ENCODE measurements at regions not wholly inside any gene's neighbourhood (a gene's known extent, or its start where the extent isn't known, plus 50 kb on each side); places are given as distances from the start of the nearest gene placed in this dataset.

- DNase-seq, result no peak
- Histone ChIP-seq H3K4me3 (no peak overlapping the region), H3K36me3 (no peaks in the 10 kb centered on the region), H3K27me3 (no peaks in the 10 kb centered on the region), H3K9me3 (no peaks in the 10 kb centered on the region)
Measured at GRCh38 chr2:222146488-222146887, 152.3 kb downstream of the PAX3 start.

DNA sequence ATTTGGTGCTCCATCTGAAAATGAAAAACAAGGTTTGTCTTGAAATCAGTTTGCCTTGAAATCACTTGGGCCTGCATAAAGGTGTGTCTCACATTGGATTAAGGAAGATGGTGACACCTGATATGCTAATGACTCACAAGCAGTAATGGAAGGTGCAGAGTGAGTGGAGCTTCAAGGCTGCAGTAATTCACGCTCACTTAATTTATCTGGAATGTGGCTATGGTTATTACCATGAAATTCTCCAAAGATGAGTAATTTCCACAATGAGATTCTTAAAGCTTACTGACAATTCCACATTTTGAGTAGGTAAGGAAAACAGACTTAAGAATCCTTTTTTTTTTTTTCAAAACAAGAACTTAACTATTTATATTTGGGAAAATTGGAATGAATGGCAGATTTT is 156.8 kb downstream of the PAX3 start:
- Histone ChIP-seq H3K36me3 (no peaks in the 10 kb centered on the region), H3K4me3 (no peak overlapping the region), H3K27me3 (no peaks in the 10 kb centered on the region; the same call in 1 of the 2 replicates), H3K9me3 (no peaks in the 10 kb centered on the region)
- no peak for DNase-seq

GRCh38 chr2:222136106-222136630 is 162.6 kb downstream of the PAX3 start:
- H3K9me3 ChIP-seq, result no peaks in the 10 kb centered on the region
- no peak for DNase-seq
- H3K27me3 ChIP-seq, result peaks cover 14% of the 10 kb centered on the region
- H3K4me3 ChIP-seq, result no peak overlapping the region
- H3K36me3 ChIP-seq, result no peaks in the 10 kb centered on the region

- H3K4me3 ChIP-seq, result no peak overlapping the region
Measured at GRCh38 chr2:222134654-222135053, 164.1 kb downstream of the PAX3 start.

GRCh38 chr2:222133897-222134296 is 164.9 kb downstream of the PAX3 start:
- Histone ChIP-seq H3K4me3 (no peak overlapping the region), H3K9me3 (no peaks in the 10 kb centered on the region), H3K36me3 (no peaks in the 10 kb centered on the region), H3K27me3 (peaks cover 17% of the 10 kb centered on the region)
- DNase-seq, result no peak

More at GRCh38 chr2:222134654-222135053, 164.1 kb downstream of the PAX3 start:
- Histone ChIP-seq H3K27me3 (peaks cover 17% of the 10 kb centered on the region), H3K9me3 (no peaks in the 10 kb centered on the region), H3K36me3 (no peaks in the 10 kb centered on the region)
- no peak for DNase-seq

DNA sequence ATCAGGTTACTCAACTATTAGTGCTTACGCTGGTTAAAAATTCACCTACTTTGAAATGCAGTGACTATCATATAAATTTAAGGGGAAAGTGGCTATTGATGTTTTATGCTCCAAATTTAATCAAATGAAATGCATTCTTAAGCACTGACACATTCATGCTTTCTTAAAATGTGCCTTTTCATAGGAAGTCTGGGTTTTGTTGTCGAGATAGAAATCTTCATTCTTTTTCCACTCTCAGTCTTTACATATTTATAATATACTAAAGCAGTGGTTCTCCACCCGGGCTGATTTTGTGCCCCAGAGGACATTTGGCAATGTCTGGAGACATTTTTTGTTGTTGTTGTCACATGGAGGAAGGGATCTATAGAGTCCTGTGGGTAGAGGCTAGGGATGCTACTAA is 167.9 kb downstream of the PAX3 start:
- no peaks in the 10 kb centered on the region for H3K36me3 ChIP-seq
- no peak for DNase-seq
- no peak overlapping the region for H3K4me3 ChIP-seq

GRCh38 chr2:222127660-222128059 is 171.1 kb downstream of the PAX3 start:
- Histone ChIP-seq H3K36me3 (no peaks in the 10 kb centered on the region), H3K27me3 (peaks cover 9% of the 10 kb centered on the region; the same call in 1 of the 2 replicates), H3K9me3 (no peaks in the 10 kb centered on the region), H3K4me3 (no peak overlapping the region)
- DNase-seq, result peak; percentile 17

More for the DNA sequence above, 167.9 kb downstream of the PAX3 start:
- Histone ChIP-seq H3K27me3 (peaks cover 15% of the 10 kb centered on the region; the same call in 1 of the 2 replicates), H3K9me3 (no peaks in the 10 kb centered on the region)

DNA sequence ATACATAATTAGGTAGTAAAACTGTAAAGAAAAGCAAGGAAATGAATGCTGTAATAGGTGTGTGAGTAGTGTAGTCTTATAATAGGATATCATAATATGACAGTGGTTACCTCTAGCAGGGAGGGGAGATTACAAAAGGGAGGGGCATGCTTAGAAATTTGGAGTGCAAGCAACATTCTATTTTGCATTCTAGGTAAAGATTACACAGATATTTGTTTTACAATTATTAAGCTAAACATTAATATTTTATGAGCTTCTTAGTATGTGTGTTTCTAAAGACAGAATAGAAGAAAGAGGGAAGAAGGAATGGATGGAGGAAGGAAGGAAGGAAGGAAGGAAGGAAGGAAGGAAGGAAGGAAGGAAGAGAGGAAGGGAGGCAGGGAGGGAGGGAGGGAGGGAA is 177.9 kb downstream of the PAX3 start:
- Histone ChIP-seq H3K4me3 (no peak overlapping the region), H3K27me3 (no peaks in the 10 kb centered on the region; the same call in none of the 2 replicates), H3K9me3 (no peaks in the 10 kb centered on the region), H3K36me3 (no peaks in the 10 kb centered on the region)
- DNase-seq, result no peak

- Histone ChIP-seq H3K4me3 (no peak overlapping the region), H3K9me3 (no peaks in the 10 kb centered on the region), H3K27me3 (peaks cover 2% of the 10 kb centered on the region), H3K36me3 (no peaks in the 10 kb centered on the region)
- DNase-seq, result no peak
Measured at GRCh38 chr2:222115296-222115695, 183.5 kb downstream of the PAX3 start.

GRCh38 chr2:222108957-222109585 is 189.7 kb downstream of the PAX3 start:
- H3K9me3 ChIP-seq, result no peaks in the 10 kb centered on the region
- no peak overlapping the region for H3K4me3 ChIP-seq
- H3K36me3 ChIP-seq, result no peaks in the 10 kb centered on the region
- no peak for DNase-seq
- H3K27me3 ChIP-seq, result peaks cover 12% of the 10 kb centered on the region; the same call in 1 of the 2 replicates

GRCh38 chr2:222108497-222108896 is 190.3 kb downstream of the PAX3 start:
- no peak for DNase-seq
- Histone ChIP-seq H3K4me3 (no peak overlapping the region), H3K9me3 (no peaks in the 10 kb centered on the region), H3K27me3 (peaks cover 18% of the 10 kb centered on the region), H3K36me3 (no peaks in the 10 kb centered on the region)

DNA sequence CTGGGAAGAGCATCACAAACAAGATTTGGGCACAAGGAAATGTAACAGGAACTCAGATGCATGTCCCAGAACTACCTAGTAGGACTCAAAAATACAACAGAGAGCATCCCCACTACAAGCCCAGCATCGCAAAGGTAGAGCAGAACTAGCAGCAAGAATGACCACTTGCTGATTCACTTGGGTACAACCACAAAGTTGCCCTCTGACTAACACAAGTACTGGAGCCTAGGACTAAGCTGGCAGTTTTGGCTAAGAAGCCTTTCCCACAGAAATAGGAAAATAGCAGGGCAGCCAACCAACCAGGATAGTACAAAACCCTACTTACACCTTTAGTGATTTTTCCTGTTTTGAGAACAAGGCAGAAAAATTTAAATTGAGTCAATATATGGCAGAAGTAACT is 193.8 kb downstream of the PAX3 start:
- DNase-seq, result peak; percentile 9
- Histone ChIP-seq H3K36me3 (no peaks in the 10 kb centered on the region), H3K4me3 (no peak overlapping the region), H3K27me3 (peaks cover 28% of the 10 kb centered on the region), H3K9me3 (no peaks in the 10 kb centered on the region)

DNA sequence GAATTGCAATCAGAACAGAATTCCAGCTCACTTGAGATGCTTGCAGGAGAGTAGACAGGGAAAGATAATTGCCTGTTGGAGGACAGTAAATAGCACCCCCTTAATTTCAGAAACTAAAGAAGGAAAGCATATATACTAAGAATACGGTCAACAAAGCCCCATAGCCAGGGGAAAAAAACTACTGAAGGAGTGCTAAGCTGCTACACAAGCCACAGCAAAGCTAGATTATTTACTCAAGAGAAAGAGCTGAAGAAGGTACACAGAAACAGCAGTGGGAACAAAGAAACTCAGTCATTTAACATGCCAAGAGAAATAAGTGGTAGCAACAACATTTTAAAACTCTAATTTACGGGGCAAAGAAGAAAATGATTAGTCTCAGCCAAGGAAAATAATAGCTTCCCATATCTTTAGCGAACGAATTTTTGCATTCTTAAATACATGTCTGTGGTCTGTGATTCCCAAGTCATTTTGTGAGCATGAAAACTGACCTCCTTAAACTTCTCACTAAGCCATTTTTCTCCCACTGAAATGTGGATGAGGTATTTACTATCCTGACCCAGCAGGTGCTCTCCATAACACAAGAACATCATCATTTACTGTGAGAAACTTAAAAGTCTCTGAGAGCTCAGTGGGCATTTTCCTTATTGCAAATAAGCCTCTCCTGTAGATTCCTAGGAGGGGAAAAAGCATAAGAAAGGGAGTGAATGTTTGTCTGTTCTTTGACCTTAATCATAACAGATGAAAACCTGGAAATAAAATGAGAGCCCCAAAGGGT is 196.0 kb downstream of the PAX3 start:
- DNase-seq, result no peak
- no peaks in the 10 kb centered on the region for H3K36me3 ChIP-seq

GRCh38 chr2:222100704-222101699 is 197.8 kb downstream of the PAX3 start:
- no peak overlapping the region for H3K4me3 ChIP-seq
- peaks cover 33% of the 10 kb centered on the region for H3K27me3 ChIP-seq
- H3K9me3 ChIP-seq, result no peaks in the 10 kb centered on the region
- no peak for DNase-seq
- no peaks in the 10 kb centered on the region for H3K36me3 ChIP-seq

More for the DNA sequence above, 196.0 kb downstream of the PAX3 start:
- no peak overlapping the region for H3K4me3 ChIP-seq
- no peaks in the 10 kb centered on the region for H3K9me3 ChIP-seq
- peaks cover 31% of the 10 kb centered on the region for H3K27me3 ChIP-seq

GRCh38 chr2:222088561-222088960 is 210.2 kb downstream of the PAX3 start:
- DNase-seq, result no peak

DNA sequence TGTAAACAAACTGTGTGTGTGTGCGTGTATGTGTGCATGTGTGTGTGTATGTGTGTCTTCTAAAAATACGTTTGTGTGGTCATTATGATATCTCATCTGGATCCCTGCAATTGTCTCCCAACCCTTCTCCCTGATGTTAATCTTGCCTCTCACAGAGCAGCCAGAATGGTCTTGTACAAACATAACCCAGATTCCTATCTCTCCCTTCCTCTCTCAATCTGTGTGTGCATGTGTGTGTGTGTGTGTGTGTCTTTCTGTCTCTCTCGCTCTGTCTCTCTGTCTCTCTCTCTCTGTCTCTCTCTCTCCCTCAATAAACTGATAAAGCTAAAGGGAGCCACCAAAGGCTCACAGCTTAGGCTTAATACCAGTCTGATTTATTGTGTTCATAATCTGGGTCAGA is 210.8 kb downstream of the PAX3 start:
- Histone ChIP-seq H3K4me3 (no peak overlapping the region), H3K36me3 (no peaks in the 10 kb centered on the region), H3K27me3 (no peaks in the 10 kb centered on the region), H3K9me3 (0 out of 2 replicates have a peak, but pooled peaks cover 2% of the 10 kb centered on the region)
- DNase-seq, result no peak

More at GRCh38 chr2:222088561-222088960, 210.2 kb downstream of the PAX3 start:
- H3K9me3 ChIP-seq, result 0 out of 2 replicates have a peak, but pooled peaks cover 2% of the 10 kb centered on the region
- H3K36me3 ChIP-seq, result no peaks in the 10 kb centered on the region
- H3K4me3 ChIP-seq, result no peak overlapping the region
- no peaks in the 10 kb centered on the region for H3K27me3 ChIP-seq
